NCI-H69 (cell line): ENCODE measurements at regions not wholly inside any gene's neighbourhood (a gene's known extent, or its start where the extent isn't known, plus 50 kb on each side); places are given as distances from the start of the nearest gene placed in this dataset.

Experiments used
- DNase-seq: peaks from one replicate; lab custom pipeline; 2025; lab: John Stamatoyannopoulos, UW

DNA sequence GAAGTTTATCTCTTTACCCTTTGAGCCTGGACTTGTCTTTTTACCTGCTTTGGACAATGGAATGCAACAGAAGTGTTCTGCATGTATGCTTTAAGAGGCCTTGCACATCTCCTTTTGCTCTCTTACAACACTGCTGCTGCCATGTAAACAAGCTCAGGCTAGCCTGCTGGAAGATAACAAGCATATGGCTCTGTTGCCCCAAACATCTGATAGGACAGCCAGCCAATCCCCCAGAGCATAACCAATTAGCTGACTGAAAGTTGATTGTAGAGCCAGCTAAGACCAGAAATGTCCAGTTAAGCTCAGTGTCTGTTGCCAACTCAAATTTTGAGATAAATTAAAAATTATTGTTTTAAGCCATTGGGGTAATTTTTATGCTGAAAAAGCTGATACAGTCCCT is 510.6 kb upstream of the CNKSR2 start:
- DNase-seq, result no peak

DNA sequence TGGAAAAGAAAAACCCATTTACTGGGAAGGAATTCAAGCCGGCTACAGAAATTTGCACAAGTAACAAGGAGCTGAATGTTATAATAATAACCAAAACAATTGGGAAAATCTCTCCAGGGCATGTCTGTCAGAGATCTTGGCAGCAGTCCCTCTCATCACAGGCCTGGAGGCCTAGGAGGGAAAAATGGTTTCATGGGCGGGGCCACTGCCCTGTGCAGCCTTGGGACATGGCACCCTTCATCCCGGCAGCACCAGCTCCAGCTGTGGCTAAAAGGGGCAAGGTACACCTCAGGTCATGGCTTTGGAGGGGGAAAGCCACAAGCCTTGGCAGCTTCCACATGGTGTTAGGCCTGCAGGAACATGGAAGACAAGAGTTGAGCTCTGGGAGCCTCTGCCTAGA is 513.1 kb upstream of the CNKSR2 start:
- DNase-seq, result no peak

- DNase-seq, result no peak
These were observed 516.5 kb upstream of the CNKSR2 start for GRCh38 chrX:20857746-20858145.

GRCh38 chrX:20838477-20838876 is 535.7 kb upstream of the CNKSR2 start:
- DNase-seq, result no peak

GRCh38 chrX:20829665-20830491 is 544.3 kb upstream of the CNKSR2 start:
- DNase-seq, result no peak

GRCh38 chrX:20825984-20826383 is 548.2 kb upstream of the CNKSR2 start:
- no peak for DNase-seq

DNA sequence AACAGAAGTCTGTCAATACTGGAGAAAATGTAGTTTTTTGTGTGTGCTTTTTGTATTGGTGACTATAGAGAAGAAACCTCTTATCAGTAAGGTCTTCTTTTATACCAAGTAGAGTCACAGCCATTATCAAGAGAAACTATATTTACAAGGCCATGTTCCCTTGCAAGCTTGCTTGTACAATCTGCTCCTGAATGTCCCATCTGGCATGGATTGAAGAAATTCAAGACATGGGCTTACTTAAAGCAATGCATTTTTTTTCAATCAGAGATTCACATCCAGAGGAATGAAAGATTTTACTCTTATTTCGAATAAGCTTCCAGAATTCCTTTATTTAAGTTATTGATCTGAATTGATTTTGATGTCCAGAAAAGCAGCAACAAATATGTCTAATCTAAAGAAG is 537.3 kb upstream of the RPS6KA3 start:
- DNase-seq, result no peak

DNA sequence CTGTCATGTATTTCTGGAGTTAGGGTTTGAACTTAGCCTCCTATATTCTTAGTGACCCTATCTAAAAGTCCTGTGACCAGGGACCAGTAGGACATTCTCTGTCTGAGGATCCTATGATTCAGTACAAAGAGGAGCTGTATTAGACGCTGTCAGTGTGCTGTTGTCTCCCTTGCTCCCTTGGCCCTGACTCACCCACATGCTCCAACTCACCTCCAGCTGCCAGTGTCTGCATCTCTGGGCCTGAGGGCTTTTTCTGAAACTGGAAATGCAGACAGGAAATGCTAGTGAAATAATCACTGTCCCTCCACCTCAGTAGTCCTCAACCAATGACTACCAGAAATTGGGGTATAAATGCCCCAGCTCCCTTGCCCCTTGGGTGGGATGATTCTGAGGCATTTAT is 535.3 kb upstream of the RPS6KA3 start:
- no peak for DNase-seq

- no peak for DNase-seq
These were observed 529.7 kb upstream of the RPS6KA3 start for GRCh38 chrX:20796450-20796849.

DNA sequence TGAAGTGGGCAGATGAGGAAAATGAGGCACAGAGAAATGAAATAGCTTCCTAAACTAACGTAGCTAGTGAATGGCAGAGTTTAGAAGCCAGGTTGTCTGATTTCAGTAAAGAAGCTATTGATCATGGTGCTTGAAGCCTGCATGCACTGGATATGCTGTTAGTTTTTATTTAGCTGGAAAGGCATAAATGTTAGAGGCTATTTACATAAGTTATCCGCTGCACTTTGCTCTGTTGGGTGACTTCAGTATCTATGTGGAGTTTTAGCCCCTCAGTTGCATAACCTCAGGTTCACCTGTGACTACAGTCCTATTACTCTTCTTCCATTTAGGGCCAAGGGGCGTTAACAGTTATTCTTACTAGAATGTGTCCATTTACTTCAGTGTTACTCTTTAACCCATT is 522.4 kb upstream of the RPS6KA3 start:
- DNase-seq, result no peak

DNA sequence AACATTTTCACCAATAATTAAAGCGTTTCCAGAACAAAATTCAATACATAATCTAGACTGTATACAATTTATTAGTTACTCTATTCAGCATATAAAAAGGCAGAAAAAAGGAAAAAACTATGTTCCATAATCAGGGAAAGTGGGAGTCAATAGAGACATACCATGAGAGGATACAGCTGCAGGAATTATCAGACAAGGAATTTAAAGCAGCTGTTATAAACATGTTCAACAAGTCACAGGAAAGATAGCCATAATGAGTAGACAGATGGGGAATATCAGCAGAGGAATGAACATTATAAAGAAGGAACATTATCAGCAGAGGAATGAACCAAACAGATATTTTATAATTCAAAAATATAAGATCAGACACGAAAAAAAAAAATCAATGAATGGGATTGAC is 500.6 kb upstream of the RPS6KA3 start:
- DNase-seq, result no peak

GRCh38 chrX:20756585-20756984 is 489.9 kb upstream of the RPS6KA3 start:
- DNase-seq, result no peak

GRCh38 chrX:20753076-20753475 is 486.4 kb upstream of the RPS6KA3 start:
- DNase-seq, result no peak

GRCh38 chrX:20746690-20747089 is 480.0 kb upstream of the RPS6KA3 start:
- DNase-seq, result no peak

DNA sequence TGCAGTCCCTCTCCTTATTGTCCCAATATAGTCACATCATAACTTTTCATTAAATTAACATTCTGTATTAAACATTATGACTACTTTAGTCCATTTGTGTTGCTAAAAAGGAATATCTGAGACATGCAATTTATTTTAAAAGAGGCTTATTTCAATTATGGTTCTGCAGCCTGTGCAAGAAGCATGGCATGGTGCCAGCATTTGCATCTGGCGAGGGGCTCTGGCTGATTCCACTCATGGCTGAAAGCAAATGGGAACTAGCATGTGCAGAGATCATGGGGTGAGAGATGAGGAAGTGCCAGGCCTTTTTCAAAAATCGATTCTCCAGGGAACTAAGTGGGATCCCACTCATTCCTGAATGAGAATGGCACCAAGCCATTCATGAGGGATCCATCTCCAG is 476.3 kb upstream of the RPS6KA3 start:
- no peak for DNase-seq

GRCh38 chrX:20742106-20742505 is 475.4 kb upstream of the RPS6KA3 start:
- no peak for DNase-seq

GRCh38 chrX:20740443-20740842 is 473.7 kb upstream of the RPS6KA3 start:
- no peak for DNase-seq

GRCh38 chrX:20739038-20739745 is 472.5 kb upstream of the RPS6KA3 start:
- no peak for DNase-seq

- DNase-seq, result no peak
These were observed 462.7 kb upstream of the RPS6KA3 start for GRCh38 chrX:20729416-20729815.

GRCh38 chrX:20727447-20727846 is 460.7 kb upstream of the RPS6KA3 start:
- DNase-seq, result no peak

DNA sequence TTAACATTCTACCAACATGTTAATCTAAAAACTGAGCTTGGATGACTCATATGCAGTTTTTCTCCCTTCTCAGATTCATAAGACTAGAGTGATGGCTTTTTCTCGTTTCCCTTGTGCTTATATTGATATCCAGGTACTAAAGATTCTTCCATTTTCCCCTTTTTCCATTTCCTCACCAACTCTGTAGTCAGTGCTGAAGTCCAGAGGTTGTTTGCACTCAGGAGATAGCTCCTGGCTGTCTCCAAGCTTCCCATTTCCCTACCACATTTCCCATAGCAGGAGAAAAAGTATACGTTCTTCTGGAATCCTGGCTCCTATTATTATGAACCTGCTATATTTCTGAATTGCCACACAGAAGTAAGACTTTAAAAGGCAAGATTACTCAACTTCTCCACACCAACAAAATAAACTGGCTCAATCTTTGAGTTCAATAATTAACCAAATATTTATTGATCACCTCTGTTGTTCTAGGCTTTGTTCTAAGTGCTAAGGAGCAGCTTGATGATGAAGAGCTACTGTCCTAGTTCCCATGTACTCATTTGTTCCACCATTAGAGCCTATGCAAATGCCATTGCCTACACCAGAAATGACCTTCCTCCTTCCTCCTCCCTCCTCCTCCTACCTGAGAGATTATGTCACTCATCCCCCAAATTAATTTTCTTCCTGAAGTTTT is 454.4 kb upstream of the RPS6KA3 start:
- DNase-seq, result no peak

GRCh38 chrX:20718592-20719380 is 452.1 kb upstream of the RPS6KA3 start:
- no peak for DNase-seq
